ENCODE measurements at regions not wholly inside any gene's neighbourhood (a gene's known extent, or its start where the extent isn't known, plus 50 kb on each side); places are given as distances from the start of the nearest gene placed in this dataset.

- DNase-seq (no peak), ATAC-seq (replicated peaks in 1 of 4) (no peak)
- no peaks in the 10 kb centered on the region for H3K36me3 Mint-ChIP-seq
- H3K4me1 Mint-ChIP-seq: no peaks in the 10 kb centered on the region
- peaks cover 25% of the 10 kb centered on the region in 2 donors for H3K27me3 Mint-ChIP-seq
- no peak overlapping the region for H3K27ac ChIP-seq (ENCODE audit: low read length)
- H3K27me3 ChIP-seq (replicated peaks in 1 of 2; ENCODE audit: control insufficient read depth in 2 of 2, extremely low read depth in 1 of 2, insufficient read depth in 2 of 2, low read length in 1 of 2): peaks cover 0 to 16% of the 10 kb centered on the region in 2 experiments
- no peak overlapping the region for H3K27ac Mint-ChIP-seq
- no peaks in the 10 kb centered on the region for H3K9me3 ChIP-seq
- CTCF ChIA-PET: no interaction called here
- POLR2A ChIA-PET: no interaction called here
- no peaks in the 10 kb centered on the region for H3K9me3 Mint-ChIP-seq
- no peak overlapping the region for H3K4me3 ChIP-seq (ENCODE audit: control insufficient read depth in 1 of 2, extremely low read depth in 1 of 2, low read length in 1 of 2)
- no peaks in the 10 kb centered on the region for H3K36me3 ChIP-seq (ENCODE audit: control insufficient read depth in 2 of 2, extremely low read depth in 1 of 2, insufficient read depth in 1 of 2, low read length in 1 of 2)
- no peaks in the 10 kb centered on the region for H3K4me1 ChIP-seq (ENCODE audit: control insufficient read depth in 1 of 2, extremely low read depth in 1 of 2, insufficient read depth in 2 of 2, low read length in 2 of 2)
- no peak overlapping the region for H3K4me3 Mint-ChIP-seq
- 86% methylated on average over 4 of the region's 6 CpGs for WGBS (ENCODE audit: insufficient coverage)
Measured at GRCh38 chr10:78140066-78140630, 106.5 kb downstream of the RPS24 start.

GRCh38 chr10:78143576-78143975 is 109.9 kb downstream of the RPS24 start:
- H3K4me1 Mint-ChIP-seq: no peaks in the 10 kb centered on the region
- POLR2A ChIA-PET: no interaction called here
- CTCF ChIA-PET: interaction anchor here in 1 of 2 donors (1.1 kb wide), 1 partner anchor 429 kb away, joined by 3 read pairs; no protein-coding TSS in a partner anchor
- H3K4me3 Mint-ChIP-seq: no peak overlapping the region
- H3K27ac ChIP-seq (ENCODE audit: low read length): no peak overlapping the region
- H3K9me3 ChIP-seq: no peaks in the 10 kb centered on the region
- H3K9me3 Mint-ChIP-seq: no peaks in the 10 kb centered on the region
- H3K27ac Mint-ChIP-seq: no peak overlapping the region
- DNase-seq (no peak), ATAC-seq (replicated peaks in 1 of 4) (no peak)
- no peaks in the 10 kb centered on the region for H3K36me3 Mint-ChIP-seq
- no peaks in the 10 kb centered on the region for H3K36me3 ChIP-seq (ENCODE audit: control insufficient read depth in 2 of 2, extremely low read depth in 1 of 2, insufficient read depth in 1 of 2, low read length in 1 of 2)
- WGBS (ENCODE audit: insufficient coverage): 80% methylated on average over 2 of the region's 3 CpGs
- peaks cover 20 to 28% of the 10 kb centered on the region in 2 donors for H3K27me3 Mint-ChIP-seq
- no peaks in the 10 kb centered on the region for H3K4me1 ChIP-seq (ENCODE audit: control insufficient read depth in 1 of 2, extremely low read depth in 1 of 2, insufficient read depth in 2 of 2, low read length in 2 of 2)
- no peak overlapping the region for H3K4me3 ChIP-seq (ENCODE audit: control insufficient read depth in 1 of 2, extremely low read depth in 1 of 2, low read length in 1 of 2)
- peaks cover 0 to 16% of the 10 kb centered on the region in 2 experiments for H3K27me3 ChIP-seq (replicated peaks in 1 of 2; ENCODE audit: control insufficient read depth in 2 of 2, extremely low read depth in 1 of 2, insufficient read depth in 2 of 2, low read length in 1 of 2)

GRCh38 chr10:78146200-78146599 is 112.5 kb downstream of the RPS24 start:
- no peaks in the 10 kb centered on the region for H3K4me1 Mint-ChIP-seq
- DNase-seq (no peak), ATAC-seq (replicated peaks in 1 of 4) (no peak)
- peaks cover 10 to 16% of the 10 kb centered on the region in 2 donors for H3K27me3 Mint-ChIP-seq
- WGBS (ENCODE audit: insufficient coverage): no CpG with 5 or more reads among the region's 2 CpGs
- Histone ChIP-seq H3K27ac (ENCODE audit: low read length) (no peak overlapping the region), H3K36me3 (ENCODE audit: control insufficient read depth in 2 of 2, extremely low read depth in 1 of 2, insufficient read depth in 1 of 2, low read length in 1 of 2) (no peaks in the 10 kb centered on the region), H3K27me3 (replicated peaks in 1 of 2; ENCODE audit: control insufficient read depth in 2 of 2, extremely low read depth in 1 of 2, insufficient read depth in 2 of 2, low read length in 1 of 2) (peaks cover 0 to 7% of the 10 kb centered on the region in 2 experiments), H3K4me3 (ENCODE audit: control insufficient read depth in 1 of 2, extremely low read depth in 1 of 2, low read length in 1 of 2) (no peak overlapping the region), H3K4me1 (ENCODE audit: control insufficient read depth in 1 of 2, extremely low read depth in 1 of 2, insufficient read depth in 2 of 2, low read length in 2 of 2) (no peaks in the 10 kb centered on the region), H3K9me3 (no peaks in the 10 kb centered on the region)
- no peak overlapping the region for H3K27ac Mint-ChIP-seq
- ChIA-PET CTCF (no interaction called here), POLR2A (no interaction called here)
- no peaks in the 10 kb centered on the region for H3K36me3 Mint-ChIP-seq
- no peak overlapping the region for H3K4me3 Mint-ChIP-seq
- H3K9me3 Mint-ChIP-seq: no peaks in the 10 kb centered on the region

- Mint-ChIP-seq H3K4me3 (no peak overlapping the region), H3K36me3 (no peaks in the 10 kb centered on the region), H3K9me3 (no peaks in the 10 kb centered on the region), H3K27me3 (peaks cover 10 to 12% of the 10 kb centered on the region in 2 donors), H3K4me1 (no peaks in the 10 kb centered on the region), H3K27ac (no peak overlapping the region)
- no peaks in the 10 kb centered on the region for H3K9me3 ChIP-seq
- ChIA-PET CTCF (no interaction called here), POLR2A (no interaction called here)
- H3K4me3 ChIP-seq (ENCODE audit: control insufficient read depth in 1 of 2, extremely low read depth in 1 of 2, low read length in 1 of 2): no peak overlapping the region
- no peak overlapping the region for H3K27ac ChIP-seq (ENCODE audit: low read length)
- peaks cover 0 to 4% of the 10 kb centered on the region in 2 experiments for H3K27me3 ChIP-seq (replicated peaks in 1 of 2; ENCODE audit: control insufficient read depth in 2 of 2, extremely low read depth in 1 of 2, insufficient read depth in 2 of 2, low read length in 1 of 2)
- DNase-seq (no peak), ATAC-seq (replicated peaks in 1 of 4) (no peak)
- no peaks in the 10 kb centered on the region for H3K4me1 ChIP-seq (ENCODE audit: control insufficient read depth in 1 of 2, extremely low read depth in 1 of 2, insufficient read depth in 2 of 2, low read length in 2 of 2)
- H3K36me3 ChIP-seq (ENCODE audit: control insufficient read depth in 2 of 2, extremely low read depth in 1 of 2, insufficient read depth in 1 of 2, low read length in 1 of 2): no peaks in the 10 kb centered on the region
Measured at GRCh38 chr10:78147202-78147601, 113.5 kb downstream of the RPS24 start.

GRCh38 chr10:78148216-78148960 is 114.7 kb downstream of the RPS24 start:
- no peak overlapping the region for H3K4me3 ChIP-seq (ENCODE audit: control insufficient read depth in 1 of 2, extremely low read depth in 1 of 2, low read length in 1 of 2)
- H3K27me3 ChIP-seq (replicated peaks in 1 of 2; ENCODE audit: control insufficient read depth in 2 of 2, extremely low read depth in 1 of 2, insufficient read depth in 2 of 2, low read length in 1 of 2): peaks cover 0 to 4% of the 10 kb centered on the region in 2 experiments
- no peak overlapping the region for H3K27ac ChIP-seq (ENCODE audit: low read length)
- H3K4me1 ChIP-seq (ENCODE audit: control insufficient read depth in 1 of 2, extremely low read depth in 1 of 2, insufficient read depth in 2 of 2, low read length in 2 of 2): no peaks in the 10 kb centered on the region
- H3K4me1 Mint-ChIP-seq: no peaks in the 10 kb centered on the region
- no peak for DNase-seq
- H3K9me3 Mint-ChIP-seq: no peaks in the 10 kb centered on the region
- H3K9me3 ChIP-seq: no peaks in the 10 kb centered on the region
- CTCF ChIA-PET: no interaction called here
- ATAC-seq (replicated peaks in 1 of 4): no peak
- no peaks in the 10 kb centered on the region for H3K36me3 Mint-ChIP-seq
- POLR2A ChIA-PET: no interaction called here
- H3K36me3 ChIP-seq (ENCODE audit: control insufficient read depth in 2 of 2, extremely low read depth in 1 of 2, insufficient read depth in 1 of 2, low read length in 1 of 2): no peaks in the 10 kb centered on the region
- no peak overlapping the region for H3K4me3 Mint-ChIP-seq
- peaks cover 3 to 12% of the 10 kb centered on the region in 2 donors for H3K27me3 Mint-ChIP-seq
- no peak overlapping the region for H3K27ac Mint-ChIP-seq
- WGBS (ENCODE audit: insufficient coverage): 100% methylated on average over 3 of the region's 7 CpGs

GRCh38 chr10:78148961-78149612 is 115.4 kb downstream of the RPS24 start:
- H3K9me3 Mint-ChIP-seq: no peaks in the 10 kb centered on the region
- ChIA-PET CTCF (no interaction called here), POLR2A (no interaction called here)
- H3K4me3 Mint-ChIP-seq: no peak overlapping the region
- Histone ChIP-seq H3K4me3 (ENCODE audit: control insufficient read depth in 1 of 2, extremely low read depth in 1 of 2, low read length in 1 of 2) (no peak overlapping the region), H3K9me3 (no peaks in the 10 kb centered on the region), H3K27me3 (replicated peaks in 1 of 2; ENCODE audit: control insufficient read depth in 2 of 2, extremely low read depth in 1 of 2, insufficient read depth in 2 of 2, low read length in 1 of 2) (no peaks in the 10 kb centered on the region), H3K4me1 (ENCODE audit: control insufficient read depth in 1 of 2, extremely low read depth in 1 of 2, insufficient read depth in 2 of 2, low read length in 2 of 2) (no peaks in the 10 kb centered on the region), H3K27ac (ENCODE audit: low read length) (no peak overlapping the region), H3K36me3 (ENCODE audit: control insufficient read depth in 2 of 2, extremely low read depth in 1 of 2, insufficient read depth in 1 of 2, low read length in 1 of 2) (no peaks in the 10 kb centered on the region)
- H3K4me1 Mint-ChIP-seq: no peaks in the 10 kb centered on the region
- H3K27ac Mint-ChIP-seq: no peak overlapping the region
- no peak for ATAC-seq (replicated peaks in 1 of 4)
- H3K36me3 Mint-ChIP-seq: no peaks in the 10 kb centered on the region
- no CpG with 5 or more reads among the region's 4 CpGs for WGBS (ENCODE audit: insufficient coverage)
- H3K27me3 Mint-ChIP-seq: peaks cover 3 to 8% of the 10 kb centered on the region in 2 donors
- no peak for DNase-seq

All from T-cell (primary cell).